ENCODE measurements at regions not wholly inside any gene's neighbourhood (a gene's known extent, or its start where the extent isn't known, plus 50 kb on each side); places are given as distances from the start of the nearest gene placed in this dataset.

GRCh38 chr9:82342046-82342445 lies 353.5 kb downstream of the SPATA31D1 start:
- no peak for TF ChIP-seq CTCF (IDR thresholded peaks at IDR 0.05; ENCODE audit: insufficient read depth, low read length, missing control alignments)
- POLR2A ChIA-PET: no interaction called here
- H3K4me3 ChIP-seq (ENCODE audit: low read depth, low read length): no peak overlapping the region
- CTCF ChIA-PET: no interaction called here
- no peak for DNase-seq (ENCODE audit: low read depth, low spot score)

- DNase-seq (ENCODE audit: low read depth, low spot score): no peak
- TF ChIP-seq CTCF (IDR thresholded peaks at IDR 0.05; ENCODE audit: insufficient read depth, low read length, missing control alignments): no peak
- CTCF ChIA-PET: no interaction called here
- H3K4me3 ChIP-seq (ENCODE audit: low read depth, low read length): no peak overlapping the region
- POLR2A ChIA-PET: no interaction called here
Measured at GRCh38 chr9:82346040-82346439, 357.5 kb downstream of the SPATA31D1 start.

GRCh38 chr9:82353631-82354278 lies 365.2 kb downstream of the SPATA31D1 start:
- H3K4me3 ChIP-seq (ENCODE audit: low read depth, low read length): no peak overlapping the region
- POLR2A ChIA-PET: no interaction called here
- CTCF ChIA-PET: no interaction called here
- DNase-seq (ENCODE audit: low read depth, low spot score): no peak
- TF ChIP-seq CTCF (IDR thresholded peaks at IDR 0.05; ENCODE audit: insufficient read depth, low read length, missing control alignments): no peak

- POLR2A ChIA-PET: no interaction called here
- CTCF ChIA-PET: no interaction called here
- peak; percentile 80 for DNase-seq (ENCODE audit: low read depth, low spot score)
- no peak for TF ChIP-seq CTCF (IDR thresholded peaks at IDR 0.05; ENCODE audit: insufficient read depth, low read length, missing control alignments)
- H3K4me3 ChIP-seq (ENCODE audit: low read depth, low read length): no peak overlapping the region
Measured at GRCh38 chr9:82354279-82354659, 365.7 kb downstream of the SPATA31D1 start.

- TF ChIP-seq CTCF (IDR thresholded peaks at IDR 0.05; ENCODE audit: insufficient read depth, low read length, missing control alignments): no peak
- POLR2A ChIA-PET: interaction anchor here (0.9 kb wide), 1 partner anchor 25 kb away, joined by 4 read pairs; no protein-coding TSS in a partner anchor
- H3K4me3 ChIP-seq (ENCODE audit: low read depth, low read length): no peak overlapping the region
- DNase-seq (ENCODE audit: low read depth, low spot score): no peak
- CTCF ChIA-PET: interaction anchor here (0.7 to 1.0 kb wide), 2 partner anchors 105 to 251 kb away, joined by 3 read pairs; no protein-coding TSS in a partner anchor
Measured at GRCh38 chr9:82356131-82356530, 367.6 kb downstream of the SPATA31D1 start.

- no peak for DNase-seq (ENCODE audit: low read depth, low spot score)
- H3K4me3 ChIP-seq (ENCODE audit: low read depth, low read length): no peak overlapping the region
- POLR2A ChIA-PET: interaction anchor here (0.9 kb wide), 1 partner anchor 25 kb away, joined by 4 read pairs; no protein-coding TSS in a partner anchor
- TF ChIP-seq CTCF (IDR thresholded peaks at IDR 0.05; ENCODE audit: insufficient read depth, low read length, missing control alignments): no peak
- CTCF ChIA-PET: interaction anchor here (1.0 kb wide), 1 partner anchor 250 kb away, joined by 3 read pairs; no protein-coding TSS in a partner anchor
Measured at GRCh38 chr9:82356871-82357270, 368.3 kb downstream of the SPATA31D1 start.
